Endothelial cell of umbilical vein (primary cell): ENCODE measurements at regions not wholly inside any gene's neighbourhood (a gene's known extent, or its start where the extent isn't known, plus 50 kb on each side); places are given as distances from the start of the nearest gene placed in this dataset.

Experiments
- BruUV-seq: library from RNA; stranded (reverse); fragments of 400-500 nt; replicated peaks from 2 replicates; lab custom pipeline; 2021; lab: Mats Ljungman, UMichigan
- CTCF ChIA-PET: fragments of 300-600, 350-600 bp; sonication (Branson Sonifier 250); formaldehyde crosslinking; loops from one replicate; lab custom pipeline; 2021; ENCODE audit warnings: antibody characterized with exemption, inconsistent platforms; lab: Charles Lee
- POLR2A ChIA-PET: fragments of 300-600, 350-600 bp; sonication (Branson Sonifier 250); formaldehyde crosslinking; loops from one replicate; lab custom pipeline; 2021; ENCODE audit warnings: antibody characterized with exemption, inconsistent platforms; lab: Charles Lee
- DNase-seq: peaks from one replicate; pipeline ENCODE4 v3.0.0-alpha.2; 2011; ENCODE audit warnings: low read depth, low spot score
- FAIRE-seq: peaks from 2 replicates; lab custom pipeline; 2011; peaks lifted over from hg19 to GRCh38; lab: Jason Lieb, UNC
- H2AFZ ChIP-seq: 2 replicates; pipeline ENCODE4 v1.6.0; 2012; ENCODE audit warnings: low read depth, low read length, control low read depth, inconsistent platforms
- H3K27ac ChIP-seq: 2 replicates; pipeline ENCODE4 v1.5.1; 2011; ENCODE audit warnings: low read depth, mild to moderate bottlenecking, control low read depth, low read length, moderate library complexity; ENCODE audit not compliant: insufficient read depth
- H3K27me3 ChIP-seq, 2 experiments: 2 replicates each; pipeline versions ENCODE4 v1.6.0 to v1.6.1; 2011; ENCODE audit warnings: low read length in 2 of 2, mixed read lengths in 1 of 2; ENCODE audit not compliant: control insufficient read depth in 2 of 2, insufficient read depth in 2 of 2
- H3K36me3 ChIP-seq, 2 experiments: 2 replicates in 1 of 2; 3 replicates in 1 of 2; pipeline ENCODE4 v1.5.1; 2011; ENCODE audit warnings: low read length in 2 of 2, mild to moderate bottlenecking in 1 of 2, moderate library complexity in 1 of 2; ENCODE audit not compliant: control insufficient read depth in 2 of 2, insufficient read depth in 2 of 2; ENCODE audit errors: extremely low read depth in 1 of 2
- H3K4me1 ChIP-seq: 3 replicates; pipeline ENCODE4 v1.5.1; 2011; ENCODE audit warnings: mild to moderate bottlenecking, low read length; ENCODE audit not compliant: control insufficient read depth, insufficient read depth; ENCODE audit errors: extremely low read depth
- H3K4me2 ChIP-seq: 2 replicates; pipeline ENCODE4 v1.6.1; 2011; ENCODE audit warnings: low read length, control low read depth, mixed read lengths; ENCODE audit not compliant: insufficient read depth
- H3K4me3 ChIP-seq, 3 experiments: fragments of 200-600 bp in 1 of 3; sonication (generic), shearing (Covaris generic) in 1 of 3; replicated peaks in 1 of 3; 2 replicates each; pipeline ENCODE4 v1.5.1; 2011 to 2016; ENCODE audit warnings: control low read depth in 3 of 3, low read length in 3 of 3, mild to moderate bottlenecking in 2 of 3, inconsistent platforms in 1 of 3, low read depth in 1 of 3, moderate library complexity in 1 of 3; ENCODE audit not compliant: insufficient read depth in 1 of 3
- H3K79me2 ChIP-seq: 2 replicates; pipeline ENCODE4 v1.6.0; 2012; ENCODE audit warnings: low read length, inconsistent platforms; ENCODE audit not compliant: control insufficient read depth, insufficient read depth
- H3K9ac ChIP-seq: replicated peaks from 2 replicates; pipeline ENCODE3; 2011; ENCODE audit warnings: low read length, control low read depth; ENCODE audit not compliant: insufficient read depth; ENCODE audit errors: extremely low read depth
- H3K9me1 ChIP-seq: replicated peaks from 3 replicates; pipeline ENCODE4 v1.6.0; 2011; ENCODE audit warnings: mild to moderate bottlenecking, low read length; ENCODE audit not compliant: control insufficient read depth, insufficient read depth; ENCODE audit errors: extremely low read depth
- H3K9me3 ChIP-seq: replicated peaks from 2 replicates; pipeline ENCODE4 v1.5.1; 2012; ENCODE audit warnings: low read length, inconsistent platforms; ENCODE audit not compliant: control insufficient read depth, insufficient read depth
- H4K20me1 ChIP-seq: replicated peaks from 2 replicates; pipeline ENCODE3; 2011; ENCODE audit warnings: mild to moderate bottlenecking, low read length; ENCODE audit not compliant: control insufficient read depth, insufficient read depth; ENCODE audit errors: extremely low read depth
- CTCF ChIP-seq, 2 donors: IDR thresholded peaks; 1 replicate in 1 of 2; 2 replicates in 1 of 2; pipeline ENCODE4 v1.5.1; 2011; ENCODE audit warnings: low read length in 2 of 2, mild to moderate bottlenecking in 2 of 2, moderate library complexity in 2 of 2, control low read depth in 1 of 2, inconsistent platforms in 1 of 2, low read depth in 1 of 2; ENCODE audit not compliant: insufficient read depth in 1 of 2; ENCODE audit errors: extremely low read depth in 1 of 2
- EZH2 ChIP-seq: IDR thresholded peaks from 2 replicates; pipeline ENCODE4 v1.6.1; 2012; ENCODE audit warnings: borderline replicate concordance, low read depth, mild to moderate bottlenecking, moderate library complexity, low read length, inconsistent platforms; ENCODE audit not compliant: severe bottlenecking
- FOS ChIP-seq: IDR thresholded peaks from 2 replicates; pipeline ENCODE4 v1.6.1; 2011; ENCODE audit warnings: mild to moderate bottlenecking, low read length, moderate library complexity, borderline replicate concordance; ENCODE audit not compliant: insufficient read depth
- GATA2 ChIP-seq: IDR thresholded peaks from 2 replicates; pipeline ENCODE4 v1.7.0; 2011; ENCODE audit warnings: low read depth, mild to moderate bottlenecking, moderate library complexity, mixed read lengths, low read length; ENCODE audit not compliant: insufficient read length, insufficient read depth
- JUN ChIP-seq: IDR thresholded peaks from 2 replicates; pipeline ENCODE4 v1.6.1; 2011; ENCODE audit warnings: borderline replicate concordance, low read depth; ENCODE audit not compliant: insufficient read length, insufficient read depth
- MAX ChIP-seq: IDR thresholded peaks from 2 replicates; pipeline ENCODE4 v1.6.1; 2011; ENCODE audit not compliant: insufficient read depth, insufficient read length
- MYC ChIP-seq: IDR thresholded peaks from one replicate; pipeline ENCODE4 v1.6.1; 2011; ENCODE audit warnings: mild to moderate bottlenecking, low read depth, low read length
- POLR2AphosphoS5 ChIP-seq: IDR thresholded peaks from 2 replicates; pipeline ENCODE4 v1.6.1; 2012; ENCODE audit warnings: low read depth, mild to moderate bottlenecking, control low read depth, low read length, moderate library complexity; ENCODE audit not compliant: insufficient read depth
- dilution Hi-C: fragments of 300-500 bp; cut with MboI; formaldehyde crosslinking; loops from one replicate; pipeline ENCODE4 v1.15.0; 2019; ENCODE audit warnings: low sequenced_read_pairs; ENCODE audit not compliant: extremely low pct_ligation_motif_present
- intact Hi-C: fragments of 100-400 bp; cut with micrococcal nuclease; formaldehyde crosslinking; loops from one replicate; pipeline ENCODE4 v1.10.0; 2022

- H3K9me3 ChIP-seq, result no peaks in the 10 kb centered on the region
- H4K20me1 ChIP-seq, result no peaks in the 10 kb centered on the region
- H3K79me2 ChIP-seq, result no peaks in the 10 kb centered on the region
- no peak overlapping the region for H3K4me3 ChIP-seq
- intact Hi-C loops (no loop called here), dilution Hi-C loops (no loop called here)
- H3K27ac ChIP-seq, result no peak overlapping the region
- BruUV-seq, result no TSS peak
- FAIRE-seq (no peak), DNase-seq (no peak)
- H3K27me3 ChIP-seq, result no peaks in the 10 kb centered on the region
- no peaks in the 10 kb centered on the region for H3K36me3 ChIP-seq
- ChIA-PET POLR2A (no interaction called here), CTCF (interaction anchor here (0.9 kb wide), 1 partner anchor 9 kb away, joined by 3 read pairs; no protein-coding TSS in a partner anchor)
- TF ChIP-seq MAX (no peak), GATA2 (no peak), MYC (no peak), FOS (no peak), POLR2AphosphoS5 (no peak), EZH2 (no peak), JUN (no peak), CTCF (IDR thresholded peaks at IDR 0.05; ENCODE audit: extremely low read depth in 1 of 2, insufficient read depth in 1 of 2, low read depth in 1 of 2, low read length in 2 of 2) (no peak)
- H2AFZ ChIP-seq, result no peak overlapping the region
- H3K9me1 ChIP-seq, result no peaks in the 10 kb centered on the region
- no peak overlapping the region for H3K4me2 ChIP-seq
- H3K4me1 ChIP-seq, result no peaks in the 10 kb centered on the region
- H3K9ac ChIP-seq, result no peak overlapping the region
Observed at GRCh38 chr7:85771516-85771915, 584.7 kb upstream of the SEMA3D start.
